ENCODE measurements at regions not wholly inside any gene's neighbourhood (a gene's known extent, or its start where the extent isn't known, plus 50 kb on each side); places are given as distances from the start of the nearest gene placed in this dataset.
"Not testable (repeated sequence)": the region's sequence is repeated elsewhere in the genome, so short reads cannot be mapped to it uniquely, and the experiment has no call there.

DNA sequence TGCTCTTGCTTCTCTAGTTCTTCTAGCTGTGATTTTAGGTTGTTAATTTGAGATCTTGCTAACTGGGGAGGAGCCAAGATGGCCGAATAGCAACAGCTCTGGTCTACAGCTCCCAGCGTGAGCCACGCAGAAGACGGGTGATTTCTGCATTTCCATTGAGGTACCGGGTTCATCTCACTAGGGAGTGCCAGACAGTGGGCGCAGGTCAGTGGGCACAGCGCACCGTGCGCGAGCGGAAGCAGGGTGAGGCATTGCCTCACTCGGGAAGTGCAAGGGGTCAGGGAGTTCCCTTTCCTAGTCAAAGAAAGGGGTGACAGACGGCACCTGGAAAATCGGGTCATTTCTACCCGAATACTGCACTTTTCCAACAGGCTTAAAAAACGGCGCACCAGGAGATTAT, 256.6 kb upstream of the PELI2 start:
- TF ChIP-seq, protein P1, sequence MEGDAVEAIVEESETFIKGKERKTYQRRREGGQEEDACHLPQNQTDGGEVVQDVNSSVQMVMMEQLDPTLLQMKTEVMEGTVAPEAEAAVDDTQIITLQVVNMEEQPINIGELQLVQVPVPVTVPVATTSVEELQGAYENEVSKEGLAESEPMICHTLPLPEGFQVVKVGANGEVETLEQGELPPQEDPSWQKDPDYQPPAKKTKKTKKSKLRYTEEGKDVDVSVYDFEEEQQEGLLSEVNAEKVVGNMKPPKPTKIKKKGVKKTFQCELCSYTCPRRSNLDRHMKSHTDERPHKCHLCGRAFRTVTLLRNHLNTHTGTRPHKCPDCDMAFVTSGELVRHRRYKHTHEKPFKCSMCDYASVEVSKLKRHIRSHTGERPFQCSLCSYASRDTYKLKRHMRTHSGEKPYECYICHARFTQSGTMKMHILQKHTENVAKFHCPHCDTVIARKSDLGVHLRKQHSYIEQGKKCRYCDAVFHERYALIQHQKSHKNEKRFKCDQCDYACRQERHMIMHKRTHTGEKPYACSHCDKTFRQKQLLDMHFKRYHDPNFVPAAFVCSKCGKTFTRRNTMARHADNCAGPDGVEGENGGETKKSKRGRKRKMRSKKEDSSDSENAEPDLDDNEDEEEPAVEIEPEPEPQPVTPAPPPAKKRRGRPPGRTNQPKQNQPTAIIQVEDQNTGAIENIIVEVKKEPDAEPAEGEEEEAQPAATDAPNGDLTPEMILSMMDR (IDR thresholded peaks at IDR 0.05): not testable (repeated sequence)
- not testable (repeated sequence) for TF ChIP-seq POLR2A (IDR thresholded peaks at IDR 0.05)
